GM19239 (cell line): ENCODE measurements at regions not wholly inside any gene's neighbourhood (a gene's known extent, or its start where the extent isn't known, plus 50 kb on each side); places are given as distances from the start of the nearest gene placed in this dataset.
"Not testable (repeated sequence)": the region's sequence is repeated elsewhere in the genome, so short reads cannot be mapped to it uniquely, and the experiment has no call there.

Source experiments
- DNase-seq: peaks from one replicate; pipeline ENCODE4 v3.0.0; 2011; ENCODE audit warnings: low spot score; ENCODE audit not compliant: insufficient read length
- FAIRE-seq: peaks from 2 replicates; lab custom pipeline; 2011; peaks lifted over from hg19 to GRCh38; lab: Jason Lieb, UNC

- DNase-seq, FAIRE-seq: not testable (repeated sequence)
Observed at GRCh38 chr16:17906626-17907025, 429.9 kb downstream of the NPIPA8 start.

- DNase-seq: no peak
- no peak for FAIRE-seq
Observed at GRCh38 chr16:17901309-17901708, 430.5 kb upstream of the XYLT1 start.

- FAIRE-seq (no peak), DNase-seq (no peak)
Observed at GRCh38 chr16:17899141-17899540, 428.4 kb upstream of the XYLT1 start.

GRCh38 chr16:17887963-17888362, 417.2 kb upstream of the XYLT1 start:
- no peak for DNase-seq
- no peak for FAIRE-seq

GRCh38 chr16:17885659-17886207, 415.0 kb upstream of the XYLT1 start:
- no peak for DNase-seq
- FAIRE-seq: no peak

GRCh38 chr16:17877821-17878360, 407.1 kb upstream of the XYLT1 start:
- DNase-seq (no peak), FAIRE-seq (no peak)

GRCh38 chr16:17866996-17867395, 396.2 kb upstream of the XYLT1 start:
- FAIRE-seq: no peak
- DNase-seq: no peak

- DNase-seq: no peak
- no peak for FAIRE-seq
Observed at GRCh38 chr16:17861981-17862479, 391.3 kb upstream of the XYLT1 start.

GRCh38 chr16:17858061-17858460, 387.3 kb upstream of the XYLT1 start:
- FAIRE-seq (no peak), DNase-seq (no peak)

- DNase-seq: no peak
- no peak for FAIRE-seq
Observed at GRCh38 chr16:17853958-17854357, 383.2 kb upstream of the XYLT1 start.

GRCh38 chr16:17852977-17853702, 382.4 kb upstream of the XYLT1 start:
- FAIRE-seq: no peak
- DNase-seq: no peak

GRCh38 chr16:17850581-17851250, 380.0 kb upstream of the XYLT1 start:
- DNase-seq: no peak
- no peak for FAIRE-seq

GRCh38 chr16:17847234-17847795, 376.6 kb upstream of the XYLT1 start:
- DNase-seq (no peak), FAIRE-seq (no peak)

- FAIRE-seq: no peak
- DNase-seq: no peak
Observed at GRCh38 chr16:17846030-17846429, 375.3 kb upstream of the XYLT1 start.

- DNase-seq: no peak
- no peak for FAIRE-seq
Observed at GRCh38 chr16:17845031-17845430, 374.3 kb upstream of the XYLT1 start.

- no peak for FAIRE-seq
- DNase-seq: no peak
Observed at GRCh38 chr16:17843905-17844304, 373.1 kb upstream of the XYLT1 start.

GRCh38 chr16:17839907-17840306, 369.1 kb upstream of the XYLT1 start:
- no peak for FAIRE-seq

GRCh38 chr16:17839272-17839671, 368.5 kb upstream of the XYLT1 start:
- FAIRE-seq (no peak), DNase-seq (no peak)

More at GRCh38 chr16:17839907-17840306, 369.1 kb upstream of the XYLT1 start:
- no peak for DNase-seq

- FAIRE-seq (no peak), DNase-seq (no peak)
Observed at GRCh38 chr16:17836868-17837602, 366.3 kb upstream of the XYLT1 start.
